MCF 10A (cell line): ENCODE measurements at regions not wholly inside any gene's neighbourhood (a gene's known extent, or its start where the extent isn't known, plus 50 kb on each side); places are given as distances from the start of the nearest gene placed in this dataset.
A peak's percentile ranks its signal among the peaks of the same experiment; 100 is the strongest.
"Not testable (repeated sequence)": the region's sequence is repeated elsewhere in the genome, so short reads cannot be mapped to it uniquely, and the experiment has no call there.

Experiments used
- BruUV-seq: library from RNA; stranded (reverse); fragments of 400-500 nt; replicated peaks from 2 replicates; lab custom pipeline; 2021; lab: Mats Ljungman, UMichigan
- CTCF ChIA-PET: fragments of 300-600 bp; sonication (Branson Sonifier 250); formaldehyde crosslinking; extraction: SDS; loops from one replicate; lab custom pipeline; 2021; ENCODE audit warnings: antibody characterized with exemption, inconsistent platforms; lab: Yijun Ruan, JAX
- POLR2A ChIA-PET: fragments of 300-600, 350-650 bp; sonication (Branson Sonifier 250); formaldehyde crosslinking; extraction: SDS; loops from one replicate; lab custom pipeline; 2020; ENCODE audit warnings: antibody characterized with exemption, inconsistent platforms; lab: Yijun Ruan, JAX
- DNase-seq: peaks from one replicate; pipeline ENCODE4 v3.0.0-alpha.2; 2018; ENCODE audit not compliant: unreplicated experiment
- H3K27ac Mint-ChIP-seq: one replicate; pipeline ENCODE4 v1.8.0; 2022; ENCODE audit warnings: mild to moderate bottlenecking, low read depth, mixed read lengths; ENCODE audit not compliant: unreplicated experiment
- H3K27me3 Mint-ChIP-seq: one replicate; pipeline ENCODE4 v1.8.0; 2022; ENCODE audit warnings: mixed read lengths; ENCODE audit not compliant: insufficient read depth, unreplicated experiment
- H3K36me3 Mint-ChIP-seq: one replicate; pipeline ENCODE4 v1.8.0; 2022; ENCODE audit warnings: mild to moderate bottlenecking, moderate library complexity, mixed read lengths; ENCODE audit not compliant: insufficient read depth, unreplicated experiment
- H3K4me1 Mint-ChIP-seq: one replicate; pipeline ENCODE4 v1.8.0; 2022; ENCODE audit warnings: mixed read lengths; ENCODE audit not compliant: insufficient read depth, unreplicated experiment
- H3K4me3 Mint-ChIP-seq: one replicate; pipeline ENCODE4 v1.8.0; 2022; ENCODE audit warnings: mild to moderate bottlenecking, moderate library complexity, mixed read lengths; ENCODE audit not compliant: unreplicated experiment
- H3K9me3 Mint-ChIP-seq: one replicate; pipeline ENCODE4 v1.8.0; 2022; ENCODE audit warnings: mixed read lengths; ENCODE audit not compliant: unreplicated experiment
- intact Hi-C: fragments of 100-400 bp; cut with micrococcal nuclease; formaldehyde crosslinking; loops from 2 replicates; pipeline ENCODE4 v1.14.1; 2022
- TF ChIP-seq, protein P1 (sequence below): fragments of 200-600 bp; IDR thresholded peaks from one replicate; pipeline ENCODE4 v1.8.0; 2022; ENCODE audit warnings: antibody characterized with exemption, mild to moderate bottlenecking; ENCODE audit not compliant: unreplicated experiment

DNA sequence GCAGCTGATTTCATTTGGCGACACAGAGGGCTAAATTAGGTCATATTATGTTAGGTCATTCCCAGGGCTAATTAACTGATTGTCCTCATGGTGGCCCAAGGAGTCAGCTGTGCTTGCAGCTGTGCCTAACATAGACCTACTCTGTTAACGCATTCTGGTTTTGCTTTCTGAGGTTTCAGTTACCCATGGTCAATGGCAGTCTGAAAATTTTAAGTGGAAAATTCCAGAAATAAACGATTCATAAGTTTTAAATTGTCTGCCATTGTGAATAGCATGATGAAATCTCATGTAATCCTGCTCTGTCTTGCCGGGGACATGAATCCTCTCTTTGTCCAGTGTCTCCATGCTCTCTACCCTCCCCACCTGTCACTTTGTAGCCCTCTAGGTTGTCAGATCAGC, 168.7 kb downstream of the KCNS3 start:
- BruUV-seq: no TSS peak
- no peak overlapping the region for H3K4me3 Mint-ChIP-seq
- H3K27ac Mint-ChIP-seq: peak overlapping the region; percentile 1
- CTCF ChIA-PET: interaction anchor here (1.3 kb wide), 1 partner anchor 103 kb away, joined by 5 read pairs; no protein-coding TSS in a partner anchor
- intact Hi-C loops: loop anchor here (5.0 kb wide), 2 partner anchors 70 to 1395 kb away; no protein-coding TSS in a partner anchor
- no peaks in the 10 kb centered on the region for H3K27me3 Mint-ChIP-seq
- POLR2A ChIA-PET: no interaction called here
- peaks cover 6% of the 10 kb centered on the region for H3K9me3 Mint-ChIP-seq
- DNase-seq: no peak
- TF ChIP-seq, protein P1, sequence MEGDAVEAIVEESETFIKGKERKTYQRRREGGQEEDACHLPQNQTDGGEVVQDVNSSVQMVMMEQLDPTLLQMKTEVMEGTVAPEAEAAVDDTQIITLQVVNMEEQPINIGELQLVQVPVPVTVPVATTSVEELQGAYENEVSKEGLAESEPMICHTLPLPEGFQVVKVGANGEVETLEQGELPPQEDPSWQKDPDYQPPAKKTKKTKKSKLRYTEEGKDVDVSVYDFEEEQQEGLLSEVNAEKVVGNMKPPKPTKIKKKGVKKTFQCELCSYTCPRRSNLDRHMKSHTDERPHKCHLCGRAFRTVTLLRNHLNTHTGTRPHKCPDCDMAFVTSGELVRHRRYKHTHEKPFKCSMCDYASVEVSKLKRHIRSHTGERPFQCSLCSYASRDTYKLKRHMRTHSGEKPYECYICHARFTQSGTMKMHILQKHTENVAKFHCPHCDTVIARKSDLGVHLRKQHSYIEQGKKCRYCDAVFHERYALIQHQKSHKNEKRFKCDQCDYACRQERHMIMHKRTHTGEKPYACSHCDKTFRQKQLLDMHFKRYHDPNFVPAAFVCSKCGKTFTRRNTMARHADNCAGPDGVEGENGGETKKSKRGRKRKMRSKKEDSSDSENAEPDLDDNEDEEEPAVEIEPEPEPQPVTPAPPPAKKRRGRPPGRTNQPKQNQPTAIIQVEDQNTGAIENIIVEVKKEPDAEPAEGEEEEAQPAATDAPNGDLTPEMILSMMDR: no peak
- peaks cover 32% of the 10 kb centered on the region for H3K4me1 Mint-ChIP-seq
- no peaks in the 10 kb centered on the region for H3K36me3 Mint-ChIP-seq

DNA sequence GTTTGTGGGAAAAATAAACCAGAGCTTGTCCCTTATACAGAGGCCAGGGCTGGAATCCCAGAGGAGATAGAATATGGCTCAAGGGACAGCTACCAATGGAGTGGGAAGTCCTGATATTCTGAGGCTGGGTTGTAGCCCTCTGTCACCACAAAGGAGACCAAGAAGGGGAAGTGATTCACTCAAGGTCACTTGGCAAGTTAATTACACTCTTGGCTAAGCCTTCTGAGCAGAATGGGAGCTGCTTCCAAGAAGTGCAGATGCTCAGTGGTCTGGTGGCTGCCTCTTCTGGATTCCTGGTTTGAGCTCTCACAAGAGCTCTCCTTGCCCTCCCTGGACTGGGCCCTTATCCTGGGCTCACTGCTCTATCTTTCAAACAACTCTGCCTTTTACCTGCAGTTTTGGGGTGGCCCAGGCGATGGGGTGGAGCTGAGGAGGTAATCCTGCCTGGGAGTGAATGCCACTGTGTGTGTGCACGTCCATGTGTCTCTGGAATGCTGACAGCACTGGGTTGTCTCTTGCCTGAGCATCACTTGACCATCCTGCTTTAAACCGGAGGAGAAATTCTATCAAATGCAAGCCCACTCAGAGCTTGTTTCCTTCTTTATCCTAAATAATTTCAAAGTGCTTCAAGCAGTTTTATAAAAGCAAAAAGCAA, 168.2 kb downstream of the KCNS3 start:
- TF ChIP-seq, protein P1: no peak
- CTCF ChIA-PET: interaction anchor here (1.3 kb wide), 1 partner anchor 104 kb away, joined by 5 read pairs; no protein-coding TSS in a partner anchor
- H3K27me3 Mint-ChIP-seq: no peaks in the 10 kb centered on the region
- H3K36me3 Mint-ChIP-seq: no peaks in the 10 kb centered on the region
- H3K9me3 Mint-ChIP-seq: peaks cover 9% of the 10 kb centered on the region
- H3K4me3 Mint-ChIP-seq: no peak overlapping the region
- POLR2A ChIA-PET: interaction anchor here (0.6 kb wide), 1 partner anchor 96 kb away, joined by 3 read pairs; no protein-coding TSS in a partner anchor
- peak overlapping the region; percentile 1 for H3K27ac Mint-ChIP-seq
- intact Hi-C loops: loop anchor here (5.0 kb wide), 2 partner anchors 69 to 1394 kb away; no protein-coding TSS in a partner anchor
- H3K4me1 Mint-ChIP-seq: peaks cover 32% of the 10 kb centered on the region
- DNase-seq: peak; percentile 40
- no TSS peak for BruUV-seq

DNA sequence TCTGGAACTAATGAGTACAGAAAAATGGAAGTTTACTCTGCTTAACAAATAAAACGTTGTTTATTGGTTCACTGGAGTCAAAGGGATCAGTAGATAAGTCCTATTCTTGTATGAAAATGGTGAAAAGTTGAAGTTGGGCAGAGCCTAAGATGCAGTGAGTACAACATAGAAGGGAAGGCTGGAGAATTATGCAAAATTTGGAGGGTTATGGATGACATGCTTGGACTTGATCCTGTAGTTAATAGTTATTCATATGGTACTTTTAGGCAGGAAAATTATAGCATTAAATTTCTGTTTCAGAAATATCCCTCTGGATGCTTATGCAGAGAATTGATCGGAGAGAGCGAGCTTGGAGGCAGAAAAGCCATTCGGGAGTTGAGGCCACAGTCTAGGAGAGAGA, 167.6 kb downstream of the KCNS3 start:
- ChIA-PET POLR2A (interaction anchor here (0.6 kb wide), 1 partner anchor 96 kb away, joined by 3 read pairs; no protein-coding TSS in a partner anchor), CTCF (interaction anchor here (1.3 kb wide), 1 partner anchor 105 kb away, joined by 5 read pairs; no protein-coding TSS in a partner anchor)
- Mint-ChIP-seq H3K9me3 (peaks cover 9% of the 10 kb centered on the region), H3K27ac (no peak overlapping the region), H3K27me3 (no peaks in the 10 kb centered on the region), H3K36me3 (no peaks in the 10 kb centered on the region), H3K4me1 (peaks cover 32% of the 10 kb centered on the region), H3K4me3 (no peak overlapping the region)
- intact Hi-C loops: loop anchor here (5.0 kb wide), 2 partner anchors 69 to 1394 kb away; no protein-coding TSS in a partner anchor
- TF ChIP-seq, protein P1: no peak
- BruUV-seq: no TSS peak
- DNase-seq: no peak

DNA sequence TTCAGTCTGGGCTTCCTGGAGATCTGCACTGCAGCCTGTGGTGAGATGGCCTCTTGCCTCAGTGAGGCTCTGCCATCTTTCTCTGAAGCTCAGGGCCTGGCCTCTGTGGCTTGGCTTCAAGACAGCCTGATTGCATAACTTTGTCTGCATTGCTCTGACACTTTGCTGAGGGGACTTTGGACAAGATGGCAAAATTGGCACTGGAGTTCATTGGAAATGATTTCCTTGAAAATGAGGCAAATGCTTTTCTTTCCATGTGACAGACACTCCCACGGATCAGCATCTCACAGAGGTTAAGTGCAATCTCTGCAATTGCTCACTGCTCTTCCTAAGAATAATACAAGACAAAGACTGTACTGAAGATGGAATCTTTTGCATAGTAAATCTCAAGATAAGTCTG, 166.8 kb downstream of the KCNS3 start:
- H3K9me3 Mint-ChIP-seq: peaks cover 9% of the 10 kb centered on the region
- H3K4me1 Mint-ChIP-seq: peaks cover 32% of the 10 kb centered on the region
- no peaks in the 10 kb centered on the region for H3K27me3 Mint-ChIP-seq
- no peak overlapping the region for H3K4me3 Mint-ChIP-seq
- DNase-seq: peak; percentile 38
- intact Hi-C loops: loop anchor here (5.0 kb wide), 2 partner anchors 68 to 1393 kb away; no protein-coding TSS in a partner anchor
- CTCF ChIA-PET: no interaction called here
- TF ChIP-seq, protein P1: no peak
- H3K27ac Mint-ChIP-seq: no peak overlapping the region
- POLR2A ChIA-PET: no interaction called here
- no TSS peak for BruUV-seq
- no peaks in the 10 kb centered on the region for H3K36me3 Mint-ChIP-seq

DNA sequence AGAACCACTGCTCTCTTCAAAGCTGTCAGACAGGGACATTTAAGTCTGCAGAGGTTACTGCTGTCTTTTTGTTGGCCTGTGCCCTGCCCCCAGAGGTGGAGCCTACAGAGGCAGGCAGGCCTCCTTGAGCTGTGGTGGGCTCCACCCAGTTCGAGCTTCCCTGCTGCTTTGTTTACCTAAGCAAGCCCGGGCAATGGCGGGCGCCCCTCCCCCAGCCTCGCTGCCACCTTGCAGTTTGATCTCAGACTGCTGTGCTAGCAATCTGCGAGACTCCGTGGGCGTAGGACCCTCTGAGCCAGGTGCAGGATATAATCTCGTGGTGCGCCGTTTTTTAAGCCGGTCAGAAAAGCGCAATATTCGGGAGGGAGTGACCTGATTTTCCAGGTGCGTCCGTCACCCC, 138.9 kb downstream of the KCNS3 start:
- POLR2A ChIA-PET, BruUV-seq, H3K36me3 Mint-ChIP-seq, DNase-seq, intact Hi-C loops, H3K27me3 Mint-ChIP-seq, CTCF ChIA-PET, H3K4me3 Mint-ChIP-seq, H3K4me1 Mint-ChIP-seq, H3K27ac Mint-ChIP-seq: not testable (repeated sequence)
- peaks cover 12% of the 10 kb centered on the region for H3K9me3 Mint-ChIP-seq
